Esophagus mucosa (tissue), 1 donor: ENCODE measurements at regions not wholly inside any gene's neighbourhood (a gene's known extent, or its start where the extent isn't known, plus 50 kb on each side); places are given as distances from the start of the nearest gene placed in this dataset.

Experiments used
- ATAC-seq: fragments of 200-7000 bp; cut with Tn5 transposase; one replicate; pipeline ENCODE4 v1.9.1; 2020
- donor health status: DM: yes; HTN: yes; CAD: no.

GRCh38 chr10:130751106-130751840, 560.2 kb downstream of the TCERG1L start:
- no peak for ATAC-seq

GRCh38 chr10:130751851-130752250, 559.7 kb downstream of the TCERG1L start:
- ATAC-seq: no peak

- no peak for ATAC-seq
Measured at GRCh38 chr10:130756651-130757050, 554.9 kb downstream of the TCERG1L start.

GRCh38 chr10:130757271-130757670, 554.2 kb downstream of the TCERG1L start:
- no peak for ATAC-seq

GRCh38 chr10:130757821-130758489, 553.6 kb downstream of the TCERG1L start:
- ATAC-seq: no peak

GRCh38 chr10:130758529-130758928, 553.0 kb downstream of the TCERG1L start:
- no peak for ATAC-seq

- no peak for ATAC-seq
Measured at GRCh38 chr10:130761032-130761575, 550.4 kb downstream of the TCERG1L start.

- no peak for ATAC-seq
Measured at GRCh38 chr10:130761788-130762301, 549.7 kb downstream of the TCERG1L start.

- ATAC-seq: no peak
Measured at GRCh38 chr10:130762491-130762890, 549.0 kb downstream of the TCERG1L start.

GRCh38 chr10:130763071-130763470, 548.5 kb downstream of the TCERG1L start:
- no peak for ATAC-seq

GRCh38 chr10:130763491-130763890, 548.0 kb downstream of the TCERG1L start:
- ATAC-seq: no peak

- no peak for ATAC-seq
Measured at GRCh38 chr10:130764651-130765050, 546.9 kb downstream of the TCERG1L start.

- ATAC-seq: no peak
Measured at GRCh38 chr10:130766071-130766470, 545.5 kb downstream of the TCERG1L start.

GRCh38 chr10:130767116-130767730, 544.3 kb downstream of the TCERG1L start:
- no peak for ATAC-seq

GRCh38 chr10:130769146-130770017, 542.1 kb downstream of the TCERG1L start:
- no peak for ATAC-seq

GRCh38 chr10:130770018-130770630, 541.4 kb downstream of the TCERG1L start:
- ATAC-seq: no peak

GRCh38 chr10:130771491-130771946, 540.0 kb downstream of the TCERG1L start:
- ATAC-seq: no peak

- no peak for ATAC-seq
Measured at GRCh38 chr10:130772056-130772455, 539.5 kb downstream of the TCERG1L start.

GRCh38 chr10:130772676-130773075, 538.8 kb downstream of the TCERG1L start:
- no peak for ATAC-seq

GRCh38 chr10:130773941-130774340, 537.6 kb downstream of the TCERG1L start:
- ATAC-seq: no peak

- no peak for ATAC-seq
Measured at GRCh38 chr10:130774871-130775270, 536.6 kb downstream of the TCERG1L start.

GRCh38 chr10:130775311-130775710, 536.2 kb downstream of the TCERG1L start:
- no peak for ATAC-seq
